HG03196 (cell line): ENCODE measurements at regions not wholly inside any gene's neighbourhood (a gene's known extent, or its start where the extent isn't known, plus 50 kb on each side); places are given as distances from the start of the nearest gene placed in this dataset.
"Not testable (repeated sequence)": the region's sequence is repeated elsewhere in the genome, so short reads cannot be mapped to it uniquely, and the experiment has no call there.

Experiments
- ATAC-seq: cut with Tn5 transposase; IDR thresholded peaks from one replicate; pipeline ENCODE4 v1.9.1; 2021; ENCODE audit not compliant: unreplicated experiment

- no peak for ATAC-seq
Measured at GRCh38 chr4:149211876-149212275, 603.8 kb downstream of the IQCM start.

- no peak for ATAC-seq
Measured at GRCh38 chr4:149203256-149204001, 612.2 kb downstream of the IQCM start.

- ATAC-seq: no peak
Measured at GRCh38 chr4:149202117-149202516, 613.5 kb downstream of the IQCM start.

GRCh38 chr4:149199594-149199993 is 616.0 kb downstream of the IQCM start:
- no peak for ATAC-seq

- ATAC-seq: no peak
Measured at GRCh38 chr4:149194061-149194460, 621.6 kb downstream of the IQCM start.

GRCh38 chr4:149187726-149188125 is 627.9 kb downstream of the IQCM start:
- ATAC-seq: no peak

- ATAC-seq: no peak
Measured at GRCh38 chr4:149183638-149184037, 632.0 kb downstream of the IQCM start.

GRCh38 chr4:149181459-149181858 is 634.2 kb downstream of the IQCM start:
- ATAC-seq: not testable (repeated sequence)

- ATAC-seq: no peak
Measured at GRCh38 chr4:149176039-149176438, 639.6 kb downstream of the IQCM start.

- no peak for ATAC-seq
Measured at GRCh38 chr4:149175549-149175948, 640.1 kb downstream of the IQCM start.

- no peak for ATAC-seq
Measured at GRCh38 chr4:149173241-149174013, 642.2 kb downstream of the IQCM start.

- no peak for ATAC-seq
Measured at GRCh38 chr4:149168645-149169044, 647.0 kb downstream of the IQCM start.

- no peak for ATAC-seq
Measured at GRCh38 chr4:149166876-149167275, 648.8 kb downstream of the IQCM start.

- no peak for ATAC-seq
Measured at GRCh38 chr4:149166365-149166764, 649.3 kb downstream of the IQCM start.

GRCh38 chr4:149164282-149164681 is 651.4 kb downstream of the IQCM start:
- no peak for ATAC-seq

- no peak for ATAC-seq
Measured at GRCh38 chr4:149161247-149161646, 654.4 kb downstream of the IQCM start.

GRCh38 chr4:149160370-149160769 is 655.3 kb downstream of the IQCM start:
- ATAC-seq: no peak

GRCh38 chr4:149158817-149159216 is 656.8 kb downstream of the IQCM start:
- ATAC-seq: no peak

GRCh38 chr4:149145803-149146202 is 669.8 kb downstream of the IQCM start:
- no peak for ATAC-seq

- ATAC-seq: no peak
Measured at GRCh38 chr4:149144060-149144459, 671.6 kb downstream of the IQCM start.

GRCh38 chr4:149141391-149141790 is 674.3 kb downstream of the IQCM start:
- ATAC-seq: no peak

GRCh38 chr4:149140841-149141240 is 674.8 kb downstream of the IQCM start:
- no peak for ATAC-seq
